ENCODE measurements at regions not wholly inside any gene's neighbourhood (a gene's known extent, or its start where the extent isn't known, plus 50 kb on each side); places are given as distances from the start of the nearest gene placed in this dataset.

DNA sequence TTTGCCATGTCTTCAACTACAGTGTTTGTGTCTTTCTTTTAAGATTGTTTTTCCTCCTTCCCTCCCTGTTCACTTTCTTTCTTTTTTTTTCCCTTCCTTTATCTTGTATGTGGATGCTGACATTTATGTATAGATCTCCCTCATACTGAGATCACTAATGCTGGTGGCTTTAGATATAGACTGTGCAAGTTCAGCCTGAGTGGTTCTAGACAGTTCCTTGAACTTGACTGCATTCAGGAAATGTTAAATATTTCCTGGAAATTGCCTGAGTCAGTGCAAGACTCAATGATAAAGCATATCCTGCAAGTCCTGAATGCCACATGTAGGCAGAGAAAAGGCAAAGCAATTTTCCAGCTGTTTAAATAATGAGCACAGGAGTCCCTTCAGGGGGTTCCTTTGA is 182.5 kb upstream of the NR3C1 start:
- TF ChIP-seq, protein P1, sequence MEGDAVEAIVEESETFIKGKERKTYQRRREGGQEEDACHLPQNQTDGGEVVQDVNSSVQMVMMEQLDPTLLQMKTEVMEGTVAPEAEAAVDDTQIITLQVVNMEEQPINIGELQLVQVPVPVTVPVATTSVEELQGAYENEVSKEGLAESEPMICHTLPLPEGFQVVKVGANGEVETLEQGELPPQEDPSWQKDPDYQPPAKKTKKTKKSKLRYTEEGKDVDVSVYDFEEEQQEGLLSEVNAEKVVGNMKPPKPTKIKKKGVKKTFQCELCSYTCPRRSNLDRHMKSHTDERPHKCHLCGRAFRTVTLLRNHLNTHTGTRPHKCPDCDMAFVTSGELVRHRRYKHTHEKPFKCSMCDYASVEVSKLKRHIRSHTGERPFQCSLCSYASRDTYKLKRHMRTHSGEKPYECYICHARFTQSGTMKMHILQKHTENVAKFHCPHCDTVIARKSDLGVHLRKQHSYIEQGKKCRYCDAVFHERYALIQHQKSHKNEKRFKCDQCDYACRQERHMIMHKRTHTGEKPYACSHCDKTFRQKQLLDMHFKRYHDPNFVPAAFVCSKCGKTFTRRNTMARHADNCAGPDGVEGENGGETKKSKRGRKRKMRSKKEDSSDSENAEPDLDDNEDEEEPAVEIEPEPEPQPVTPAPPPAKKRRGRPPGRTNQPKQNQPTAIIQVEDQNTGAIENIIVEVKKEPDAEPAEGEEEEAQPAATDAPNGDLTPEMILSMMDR (IDR thresholded peaks at IDR 0.05; ENCODE audit: low read length) = no peak
- TF ChIP-seq EZH2 (optimal IDR thresholded peaks at IDR 0.05; ENCODE audit: low read depth, low read length) (no peak), EZH2phosphoT487 (IDR thresholded peaks at IDR 0.05; ENCODE audit: low read length) (no peak)

Data from MM.1S (cell line).